K562 (cell line): ENCODE measurements at regions not wholly inside any gene's neighbourhood (a gene's known extent, or its start where the extent isn't known, plus 50 kb on each side); places are given as distances from the start of the nearest gene placed in this dataset.

Experiments
- ATAC-seq: fragments of 200-7000 bp; cut with Tn5 transposase; 3 replicates; pipeline ENCODE4 v1.9.1; 2020; ENCODE audit warnings: moderate library complexity
- BruUV-seq: library from RNA; stranded (reverse); fragments of 400-500 nt; replicated peaks from 2 replicates; lab custom pipeline; 2021; lab: Mats Ljungman, UMichigan
- CTCF ChIA-PET: fragments of 300-600 bp; formaldehyde crosslinking; extraction: SDS; loops from one replicate; lab custom pipeline; 2021; ENCODE audit warnings: low intra/inter-chr PET ratio; lab: Yijun Ruan, JAX
- POLR2A ChIA-PET: fragments of 300-600, 350-650 bp; sonication (Branson Sonifier 250); formaldehyde crosslinking; extraction: SDS; loops from one replicate; lab custom pipeline; 2021; ENCODE audit warnings: antibody characterized with exemption, inconsistent platforms; lab: Yijun Ruan, JAX
- DNase-seq, 4 experiments: peaks; one replicate each; pipeline versions ENCODE4 v3.0.0 to v3.0.0-alpha.2; 2011 to 2018; ENCODE audit warnings: low spot score in 3 of 4, mixed read lengths in 3 of 4; ENCODE audit errors: extremely low read depth in 1 of 4
- FAIRE-seq: peaks from 2 replicates; lab custom pipeline; 2011; peaks lifted over from hg19 to GRCh38; lab: Jason Lieb, UNC
- H2AFZ ChIP-seq: 2 replicates; pipeline ENCODE4 v1.6.0; 2011; ENCODE audit warnings: low read depth, low read length, control low read depth, inconsistent platforms
- H3K27ac ChIP-seq: fragments of 200-600 bp; 3 replicates; pipeline ENCODE4 v1.8.0; 2011; ENCODE audit warnings: low read depth, mild to moderate bottlenecking, control low read depth, inconsistent platforms, low read length, moderate library complexity, mixed read lengths; ENCODE audit errors: extremely low read depth
- H3K27me3 ChIP-seq, 2 experiments: fragments of 300-600 bp in 1 of 2; 2 replicates in 1 of 2; 3 replicates in 1 of 2; pipeline versions ENCODE4 v1.6.0 to v1.8.0; 2011; ENCODE audit warnings: inconsistent platforms in 2 of 2, low read length in 2 of 2, mild to moderate bottlenecking in 1 of 2, mixed read lengths in 1 of 2, moderate library complexity in 1 of 2; ENCODE audit not compliant: control insufficient read depth in 2 of 2, insufficient read depth in 2 of 2
- H3K36me3 ChIP-seq: fragments of 300-600 bp; 3 replicates; pipeline ENCODE4 v1.8.0; 2011; ENCODE audit warnings: mild to moderate bottlenecking, low read length, inconsistent platforms; ENCODE audit not compliant: control insufficient read depth, insufficient read depth
- H3K4me1 ChIP-seq, 2 experiments: fragments of 200-600 bp in 1 of 2; replicated peaks in 1 of 2; 2 replicates in 1 of 2; 3 replicates in 1 of 2; pipeline versions ENCODE4 v1.5.1 to v1.8.0; 2011; ENCODE audit warnings: inconsistent platforms in 2 of 2, low read length in 2 of 2, mild to moderate bottlenecking in 1 of 2, mixed read lengths in 1 of 2, moderate library complexity in 1 of 2; ENCODE audit not compliant: control insufficient read depth in 2 of 2, insufficient read depth in 2 of 2
- H3K4me2 ChIP-seq: 2 replicates; pipeline ENCODE4 v1.6.1; 2011; ENCODE audit warnings: low read length, control low read depth, inconsistent platforms, mixed read lengths; ENCODE audit not compliant: insufficient read depth
- H3K4me3 ChIP-seq: fragments of 200-600 bp; sonication (generic), shearing (Covaris generic); 2 replicates; pipeline ENCODE4 v1.5.1; 2016; ENCODE audit warnings: control low read depth, inconsistent platforms
- H3K79me2 ChIP-seq: fragments of 200-600 bp; 3 replicates; pipeline ENCODE4 v1.8.0; 2011; ENCODE audit warnings: low read length, inconsistent platforms; ENCODE audit not compliant: control insufficient read depth, insufficient read depth
- H3K9ac ChIP-seq, 2 experiments: 2 replicates each; pipeline versions ENCODE4 v1.6.0 to v1.6.1; 2011; ENCODE audit warnings: low read depth in 2 of 2, low read length in 2 of 2, control low read depth in 1 of 2, inconsistent platforms in 1 of 2, mild to moderate bottlenecking in 1 of 2, mixed read lengths in 1 of 2; ENCODE audit not compliant: insufficient read depth in 1 of 2
- H3K9me1 ChIP-seq: one replicate; pipeline ENCODE4 v1.6.0; 2011; ENCODE audit warnings: inconsistent platforms, mild to moderate bottlenecking, low read length, moderate library complexity; ENCODE audit not compliant: control insufficient read depth, insufficient read depth
- H3K9me3 ChIP-seq: replicated peaks from 2 replicates; pipeline ENCODE4 v1.5.1; 2011; ENCODE audit warnings: low read depth, low read length, inconsistent platforms; ENCODE audit not compliant: control insufficient read depth, insufficient read depth
- H4K20me1 ChIP-seq: replicated peaks from 2 replicates; pipeline ENCODE4 v1.6.1; 2011; ENCODE audit warnings: low read length, inconsistent platforms, mixed read lengths; ENCODE audit not compliant: control insufficient read depth, insufficient read depth
- GTF2E2 ChIP-seq: fragments of 200-800 bp; sonication (Bioruptor generic); IDR thresholded peaks from 2 replicates; pipeline ENCODE4 v1.6.1; 2016; ENCODE audit warnings: missing genetic modification characterization, missing compliant biosample characterization
- NONO ChIP-seq, 2 experiments: fragments of 200-400 bp in 1 of 2; fragments of 450-650 bp in 1 of 2; formaldehyde crosslinking in 1 of 2; IDR thresholded peaks; 2 replicates each; pipeline ENCODE4 v1.6.1; 2017; ENCODE audit warnings: low read depth in 2 of 2, mild to moderate bottlenecking in 2 of 2, moderate library complexity in 2 of 2, low read length in 1 of 2
- POLR2H ChIP-seq: IDR thresholded peaks from 2 replicates; pipeline ENCODE4 v1.6.1; 2016; ENCODE audit warnings: missing genetic modification characterization, low read depth, mild to moderate bottlenecking, control low read depth, missing compliant biosample characterization, moderate library complexity
- RBM15 ChIP-seq: fragments of 200-400 bp; formaldehyde crosslinking; IDR thresholded peaks from 2 replicates; pipeline ENCODE4 v1.6.1; 2018; ENCODE audit warnings: mild to moderate bottlenecking, low read length, moderate library complexity; ENCODE audit not compliant: insufficient read depth
- RERE ChIP-seq: sonication (generic); formaldehyde crosslinking; IDR thresholded peaks from 2 replicates; pipeline ENCODE4 v1.8.0; 2023; ENCODE audit warnings: missing genetic modification reagents, mild to moderate bottlenecking, borderline replicate concordance
- SIN3B ChIP-seq: fragments of 450-650 bp; IDR thresholded peaks from 2 replicates; pipeline ENCODE4 v1.6.1; 2017; ENCODE audit warnings: low read depth, mild to moderate bottlenecking, moderate library complexity
- TBP ChIP-seq: optimal IDR thresholded peaks from 2 replicates; pipeline ENCODE3; 2011; ENCODE audit warnings: low read depth, low read length, improper control_type of control experiment
- ZC3H4 ChIP-seq: sonication (generic); formaldehyde crosslinking; IDR thresholded peaks from 2 replicates; pipeline ENCODE4 v1.9.0; 2021; ENCODE audit warnings: missing genetic modification reagents, borderline replicate concordance
- ZFP1 ChIP-seq: fragments of 450-650 bp; formaldehyde crosslinking; IDR thresholded peaks from 2 replicates; pipeline ENCODE4 v1.4.0; 2020; ENCODE audit warnings: mild to moderate bottlenecking, mixed read lengths
- ZNF780A ChIP-seq: fragments of 250-450 bp; sonication (Bioruptor Pico); IDR thresholded peaks from 2 replicates; pipeline ENCODE4 v1.5.0; 2021; ENCODE audit warnings: mild to moderate bottlenecking
- whole genome bisulfite sequencing: fragments of 100-300 bp; shearing (Covaris generic); methylation state at CpG from one replicate; pipeline ENCODE4 v1.1.6; 2016; ENCODE audit warnings: low coverage, mixed read lengths; ENCODE audit not compliant: insufficient coverage; ENCODE audit errors: missing lambda C conversion rate; 5-methylcytosine and 5-hydroxymethylcytosine counted together
- in situ Hi-C: fragments of 300-500 bp; cut with MboI; formaldehyde crosslinking; loops from 4 replicates; pipeline ENCODE4 v1.15.0; 2018; ENCODE audit warnings: inconsistent platforms, mixed read lengths
- intact Hi-C: fragments of 100-400 bp; cut with micrococcal nuclease; formaldehyde crosslinking; loops from 2 replicates; pipeline ENCODE4 v1.14.2; 2022
- TF ChIP-seq, protein P1 (sequence below): sonication (generic); formaldehyde crosslinking; IDR thresholded peaks from 2 replicates; pipeline ENCODE4 v1.5.0; 2020; ENCODE audit warnings: missing genetic modification reagents

DNA sequence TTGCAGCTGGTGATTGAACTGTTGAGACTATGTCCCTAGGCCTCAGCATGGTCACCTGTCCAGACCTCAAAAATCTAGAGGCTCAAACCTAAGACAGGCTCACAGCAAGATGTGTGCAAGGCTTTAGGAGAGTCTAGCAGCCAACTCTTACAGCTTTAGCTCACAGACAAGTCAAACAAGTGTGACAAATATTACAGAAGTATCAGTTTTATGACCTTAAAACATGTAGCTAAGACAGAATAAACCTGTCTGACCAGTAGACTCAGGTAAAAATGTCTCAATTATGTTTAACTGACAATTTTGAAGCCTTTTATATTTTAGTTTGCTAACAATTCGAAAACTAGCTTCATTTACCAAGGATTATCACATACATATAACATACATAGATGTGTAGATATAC lies 80.0 kb upstream of the HTATIP2 start:
- Histone ChIP-seq H3K9me3 (no peaks in the 10 kb centered on the region), H3K27ac (no peak overlapping the region), H3K4me3 (no peak overlapping the region), H3K9me1 (no peaks in the 10 kb centered on the region), H3K27me3 (peaks cover 5 to 8% of the 10 kb centered on the region in 2 experiments; a peak in 4 of 5 replicates), H3K36me3 (no peaks in the 10 kb centered on the region), H2AFZ (no peak overlapping the region), H3K4me1 (no peaks in the 10 kb centered on the region), H3K79me2 (no peaks in the 10 kb centered on the region), H3K4me2 (no peak overlapping the region), H3K9ac (no peak overlapping the region), H4K20me1 (no peaks in the 10 kb centered on the region)
- ChIA-PET CTCF (no interaction called here), POLR2A (no interaction called here)
- intact Hi-C loops (no loop called here), in situ Hi-C loops (no loop called here)
- peak; percentile 32 for FAIRE-seq
- WGBS: 0% methylated on average over 1 of the region's 1 CpG
- DNase-seq: no peak
- no TSS peak for BruUV-seq
- TF ChIP-seq POLR2H (tag): no peak
- no peak for TF ChIP-seq NONO (IDR thresholded peaks at IDR 0.05; ENCODE audit: low read depth in 2 of 2, low read length in 1 of 2)
- no peak for ATAC-seq

DNA sequence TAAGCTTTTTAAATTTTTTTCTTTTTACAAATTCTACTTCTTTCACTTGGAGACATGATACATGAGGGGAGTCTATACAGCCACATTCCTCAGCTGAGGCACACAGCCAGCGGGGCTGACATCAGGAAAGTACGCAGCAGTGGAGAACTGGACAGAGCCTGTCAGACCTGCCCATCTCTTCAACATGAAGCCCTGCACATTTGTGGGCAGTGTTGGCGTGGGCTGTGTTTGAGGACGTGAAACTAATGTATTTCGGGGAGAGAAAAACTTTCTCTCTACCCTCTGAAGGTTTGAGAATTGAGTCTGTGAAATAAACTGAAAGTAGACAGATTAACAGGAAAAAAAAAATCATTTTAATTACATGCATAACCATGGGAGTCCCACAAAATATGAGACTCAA lies 84.8 kb upstream of the HTATIP2 start:
- ATAC-seq (no peak), FAIRE-seq (no peak), DNase-seq (no peak)
- Histone ChIP-seq H3K4me1 (no peaks in the 10 kb centered on the region), H3K36me3 (no peaks in the 10 kb centered on the region), H2AFZ (no peak overlapping the region), H3K9me1 (no peaks in the 10 kb centered on the region), H3K4me3 (no peak overlapping the region), H3K79me2 (no peaks in the 10 kb centered on the region), H3K9ac (no peak overlapping the region), H4K20me1 (no peaks in the 10 kb centered on the region), H3K27ac (no peak overlapping the region), H3K4me2 (no peak overlapping the region), H3K9me3 (no peaks in the 10 kb centered on the region), H3K27me3 (peaks cover 18 to 27% of the 10 kb centered on the region in 2 experiments)
- in situ Hi-C loops (no loop called here), intact Hi-C loops (no loop called here)
- ChIA-PET POLR2A (interaction anchor here (0.6 kb wide), 2 partner anchors 14 to 23 kb away, joined by 4 to 5 read pairs; no protein-coding TSS in a partner anchor), CTCF (no interaction called here)
- no TSS peak for BruUV-seq
- 4% methylated on average over 5 of the region's 5 CpGs for WGBS
- TF ChIP-seq TBP (no peak), GTF2E2 (no peak), ZC3H4 (CRISPR knock-in tag) (no peak), RBM15 (no peak), ZNF780A (CRISPR knock-in tag) (no peak), SIN3B (no peak), RERE (CRISPR knock-in tag) (no peak), ZFP1 (no peak)
- TF ChIP-seq, protein P1, sequence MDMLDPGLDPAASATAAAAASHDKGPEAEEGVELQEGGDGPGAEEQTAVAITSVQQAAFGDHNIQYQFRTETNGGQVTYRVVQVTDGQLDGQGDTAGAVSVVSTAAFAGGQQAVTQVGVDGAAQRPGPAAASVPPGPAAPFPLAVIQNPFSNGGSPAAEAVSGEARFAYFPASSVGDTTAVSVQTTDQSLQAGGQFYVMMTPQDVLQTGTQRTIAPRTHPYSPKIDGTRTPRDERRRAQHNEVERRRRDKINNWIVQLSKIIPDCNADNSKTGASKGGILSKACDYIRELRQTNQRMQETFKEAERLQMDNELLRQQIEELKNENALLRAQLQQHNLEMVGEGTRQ (CRISPR knock-in tag): no peak
